ENCODE measurements at regions not wholly inside any gene's neighbourhood (a gene's known extent, or its start where the extent isn't known, plus 50 kb on each side); places are given as distances from the start of the nearest gene placed in this dataset.
A peak's percentile ranks its signal among the peaks of the same experiment; 100 is the strongest.

DNA sequence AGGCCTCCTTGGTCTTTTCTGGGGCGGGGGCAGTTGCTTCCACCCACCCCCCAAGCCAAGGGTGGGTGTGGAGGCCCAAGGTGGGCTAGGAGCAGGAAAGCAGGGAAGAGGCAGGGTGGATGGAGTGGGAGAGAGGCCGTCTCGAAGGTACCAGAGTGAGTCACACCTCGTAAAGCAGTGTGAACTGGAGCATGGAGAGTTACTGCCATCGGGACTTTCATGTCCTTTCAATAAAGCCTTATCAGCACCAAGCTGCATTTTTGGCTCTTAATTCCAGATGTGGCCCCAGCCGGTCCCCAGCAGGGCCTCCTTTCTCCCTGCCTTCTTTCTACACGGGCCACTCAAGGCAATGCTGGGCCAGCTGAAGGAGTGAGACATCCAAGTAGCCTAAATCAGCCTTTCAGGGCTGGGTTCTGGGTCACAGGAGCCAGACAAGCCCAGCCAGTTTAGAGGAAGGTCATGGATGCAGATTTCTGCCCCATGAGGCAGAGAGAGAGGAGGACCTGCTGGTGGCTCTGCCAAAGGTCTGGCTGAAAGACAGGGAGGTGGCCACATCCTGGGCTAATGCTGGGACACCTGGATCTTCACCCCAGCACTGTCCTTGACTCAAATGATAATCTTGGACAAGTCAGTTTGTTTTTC is 59.0 kb upstream of the CD82 start:
- Histone ChIP-seq H3K4me3 (no peak overlapping the region), H3K79me2 (ENCODE audit: control insufficient read depth, insufficient read depth, low read length) (no peaks in the 10 kb centered on the region), H3K4me2 (ENCODE audit: control insufficient read depth, insufficient read depth) (no peak overlapping the region), H3K27ac (ENCODE audit: control insufficient read depth, insufficient read depth) (no peak overlapping the region), H3K9me3 (replicated peaks; ENCODE audit: control insufficient read depth, insufficient read depth, low read length) (no peaks in the 10 kb centered on the region; the same call in 2 of the 3 replicates), H3K27me3 (replicated peaks in 1 of 2; ENCODE audit: control insufficient read depth in 2 of 2, insufficient read depth in 2 of 2, low read length in 1 of 2) (no peaks in the 10 kb centered on the region), H3K4me1 (ENCODE audit: control insufficient read depth, insufficient read depth, low read length) (0 out of 2 replicates have a peak, but pooled peaks cover 3% of the 10 kb centered on the region), H2AFZ (ENCODE audit: control insufficient read depth, low read depth, low read length) (no peak overlapping the region), H3K9ac (ENCODE audit: control insufficient read depth, insufficient read depth, low read length) (no peak overlapping the region), H4K20me1 (ENCODE audit: control insufficient read depth, insufficient read depth) (no peaks in the 10 kb centered on the region), H3K36me3 (ENCODE audit: control insufficient read depth in 2 of 2, insufficient read depth in 2 of 2, low read length in 1 of 2) (no peaks in the 10 kb centered on the region)
- no TSS peak for BruUV-seq (replicated peaks)
- peak; percentile 58 for ATAC-seq
- CTCF ChIA-PET: interaction anchor here (0.6 kb wide), 1 partner anchor 35 kb away, joined by 5 read pairs; no protein-coding TSS in a partner anchor
- 7% methylated on average over 7 of the region's 7 CpGs for WGBS (ENCODE audit: insufficient coverage, insufficient replicate concordance, low lambda C conversion rate, missing lambda C conversion rate)
- FAIRE-seq: no peak
- in situ Hi-C loops (cut with MboI) (no loop called here), intact Hi-C loops (cut with micrococcal nuclease; ENCODE audit: unreplicated experiment) (no loop called here)
- POLR2A ChIA-PET: no interaction called here
- DNase-seq (ENCODE audit: low read depth, low spot score): no peak
- SMC1A ChIA-PET (ENCODE audit: uncharacterized antibody, unreplicated experiment): interaction anchor here (1.2 kb wide), 1 partner anchor 110 kb away, joined by 3 read pairs; no protein-coding TSS in a partner anchor
- RAD21 ChIA-PET (ENCODE audit: unreplicated experiment): no interaction called here
- TF ChIP-seq BCL11A (IDR thresholded peaks at IDR 0.05; ENCODE audit: low read depth, low read length) (no peak), TCF3 (IDR thresholded peaks at IDR 0.05; ENCODE audit: borderline replicate concordance, insufficient read depth, low read depth, low read length) (no peak), NFIC (IDR thresholded peaks at IDR 0.05; ENCODE audit: low read depth, low read length) (no peak), RFX5 (IDR thresholded peaks at IDR 0.05; ENCODE audit: low read depth, low read length) (no peak), EGR1 (IDR thresholded peaks at IDR 0.05; ENCODE audit: borderline replicate concordance in 1 of 2, low read depth in 2 of 2, low read length in 2 of 2) (no peak), ETV6 (conservative IDR thresholded peaks at IDR 0.05 in 1 of 2, IDR thresholded peaks at IDR 0.05 in 1 of 2; ENCODE audit: borderline replicate concordance in 1 of 2, low read depth in 1 of 2) (no peak), FOS (IDR thresholded peaks at IDR 0.05; ENCODE audit: borderline replicate concordance, extremely low read depth, insufficient read length) (no peak), RUNX3 (IDR thresholded peaks at IDR 0.05; ENCODE audit: low read length) (no peak)
- TF ChIP-seq, protein P1, sequence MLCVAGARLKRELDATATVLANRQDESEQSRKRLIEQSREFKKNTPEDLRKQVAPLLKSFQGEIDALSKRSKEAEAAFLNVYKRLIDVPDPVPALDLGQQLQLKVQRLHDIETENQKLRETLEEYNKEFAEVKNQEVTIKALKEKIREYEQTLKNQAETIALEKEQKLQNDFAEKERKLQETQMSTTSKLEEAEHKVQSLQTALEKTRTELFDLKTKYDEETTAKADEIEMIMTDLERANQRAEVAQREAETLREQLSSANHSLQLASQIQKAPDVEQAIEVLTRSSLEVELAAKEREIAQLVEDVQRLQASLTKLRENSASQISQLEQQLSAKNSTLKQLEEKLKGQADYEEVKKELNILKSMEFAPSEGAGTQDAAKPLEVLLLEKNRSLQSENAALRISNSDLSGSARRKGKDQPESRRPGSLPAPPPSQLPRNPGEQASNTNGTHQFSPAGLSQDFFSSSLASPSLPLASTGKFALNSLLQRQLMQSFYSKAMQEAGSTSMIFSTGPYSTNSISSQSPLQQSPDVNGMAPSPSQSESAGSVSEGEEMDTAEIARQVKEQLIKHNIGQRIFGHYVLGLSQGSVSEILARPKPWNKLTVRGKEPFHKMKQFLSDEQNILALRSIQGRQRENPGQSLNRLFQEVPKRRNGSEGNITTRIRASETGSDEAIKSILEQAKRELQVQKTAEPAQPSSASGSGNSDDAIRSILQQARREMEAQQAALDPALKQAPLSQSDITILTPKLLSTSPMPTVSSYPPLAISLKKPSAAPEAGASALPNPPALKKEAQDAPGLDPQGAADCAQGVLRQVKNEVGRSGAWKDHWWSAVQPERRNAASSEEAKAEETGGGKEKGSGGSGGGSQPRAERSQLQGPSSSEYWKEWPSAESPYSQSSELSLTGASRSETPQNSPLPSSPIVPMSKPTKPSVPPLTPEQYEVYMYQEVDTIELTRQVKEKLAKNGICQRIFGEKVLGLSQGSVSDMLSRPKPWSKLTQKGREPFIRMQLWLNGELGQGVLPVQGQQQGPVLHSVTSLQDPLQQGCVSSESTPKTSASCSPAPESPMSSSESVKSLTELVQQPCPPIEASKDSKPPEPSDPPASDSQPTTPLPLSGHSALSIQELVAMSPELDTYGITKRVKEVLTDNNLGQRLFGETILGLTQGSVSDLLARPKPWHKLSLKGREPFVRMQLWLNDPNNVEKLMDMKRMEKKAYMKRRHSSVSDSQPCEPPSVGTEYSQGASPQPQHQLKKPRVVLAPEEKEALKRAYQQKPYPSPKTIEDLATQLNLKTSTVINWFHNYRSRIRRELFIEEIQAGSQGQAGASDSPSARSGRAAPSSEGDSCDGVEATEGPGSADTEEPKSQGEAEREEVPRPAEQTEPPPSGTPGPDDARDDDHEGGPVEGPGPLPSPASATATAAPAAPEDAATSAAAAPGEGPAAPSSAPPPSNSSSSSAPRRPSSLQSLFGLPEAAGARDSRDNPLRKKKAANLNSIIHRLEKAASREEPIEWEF (IDR thresholded peaks at IDR 0.05; ENCODE audit: insufficient replicate concordance, low read depth, low read length): no peak

Data from GM12878 (cell line).